ENCODE measurements at regions not wholly inside any gene's neighbourhood (a gene's known extent, or its start where the extent isn't known, plus 50 kb on each side); places are given as distances from the start of the nearest gene placed in this dataset.

DNA sequence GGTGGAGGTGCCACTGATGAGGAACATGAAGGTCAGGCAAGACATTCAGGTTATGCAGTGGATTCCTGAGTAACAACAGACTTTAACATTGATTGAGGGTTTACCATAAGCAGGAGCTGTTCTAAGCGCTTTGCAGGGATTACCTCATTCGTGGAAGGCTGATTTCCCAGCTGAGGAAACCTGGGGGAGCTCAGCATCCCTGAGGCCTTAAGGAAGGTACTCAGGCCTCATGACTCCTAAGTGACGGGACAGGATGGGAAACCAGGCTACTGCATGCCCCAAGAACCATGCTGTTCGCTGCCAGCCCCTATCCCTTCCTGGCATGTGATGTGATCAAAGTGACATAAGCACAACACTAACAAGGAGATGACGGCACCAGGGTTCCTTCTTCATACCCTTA lies 143.6 kb upstream of the NFE2L3 start:
- TF ChIP-seq, protein P1, sequence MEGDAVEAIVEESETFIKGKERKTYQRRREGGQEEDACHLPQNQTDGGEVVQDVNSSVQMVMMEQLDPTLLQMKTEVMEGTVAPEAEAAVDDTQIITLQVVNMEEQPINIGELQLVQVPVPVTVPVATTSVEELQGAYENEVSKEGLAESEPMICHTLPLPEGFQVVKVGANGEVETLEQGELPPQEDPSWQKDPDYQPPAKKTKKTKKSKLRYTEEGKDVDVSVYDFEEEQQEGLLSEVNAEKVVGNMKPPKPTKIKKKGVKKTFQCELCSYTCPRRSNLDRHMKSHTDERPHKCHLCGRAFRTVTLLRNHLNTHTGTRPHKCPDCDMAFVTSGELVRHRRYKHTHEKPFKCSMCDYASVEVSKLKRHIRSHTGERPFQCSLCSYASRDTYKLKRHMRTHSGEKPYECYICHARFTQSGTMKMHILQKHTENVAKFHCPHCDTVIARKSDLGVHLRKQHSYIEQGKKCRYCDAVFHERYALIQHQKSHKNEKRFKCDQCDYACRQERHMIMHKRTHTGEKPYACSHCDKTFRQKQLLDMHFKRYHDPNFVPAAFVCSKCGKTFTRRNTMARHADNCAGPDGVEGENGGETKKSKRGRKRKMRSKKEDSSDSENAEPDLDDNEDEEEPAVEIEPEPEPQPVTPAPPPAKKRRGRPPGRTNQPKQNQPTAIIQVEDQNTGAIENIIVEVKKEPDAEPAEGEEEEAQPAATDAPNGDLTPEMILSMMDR (IDR thresholded peaks at IDR 0.05), result no peak
- no peak for TF ChIP-seq POLR2A (IDR thresholded peaks at IDR 0.05)

Measured in Peyer's patch (tissue), 4 donors.